SW 1271 (cell line): ENCODE measurements at regions not wholly inside any gene's neighbourhood (a gene's known extent, or its start where the extent isn't known, plus 50 kb on each side); places are given as distances from the start of the nearest gene placed in this dataset.

ENCODE experiments used
- DNase-seq, 2 experiments: peaks; one replicate each; lab custom pipeline; 2025; lab: John Stamatoyannopoulos, UW

DNA sequence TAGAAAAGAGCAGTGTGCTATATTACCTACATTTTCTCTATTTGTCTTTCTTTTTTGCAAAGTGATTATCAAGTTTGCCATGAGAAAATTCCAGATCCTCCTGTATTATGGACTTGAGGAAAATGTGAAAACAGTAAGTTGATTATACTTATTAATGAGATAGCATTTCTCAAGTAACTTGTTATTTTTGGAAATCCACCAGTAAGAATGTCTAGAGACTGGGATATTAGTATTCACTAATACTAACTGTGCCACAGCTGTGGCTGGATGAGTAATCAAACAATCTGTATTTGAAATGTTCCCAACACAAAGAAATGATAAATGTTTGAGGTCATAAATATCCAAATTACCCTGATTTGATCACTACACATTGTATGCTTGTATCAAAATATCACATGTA is 147.0 kb upstream of the CTSO start:
- DNase-seq: no peak

DNA sequence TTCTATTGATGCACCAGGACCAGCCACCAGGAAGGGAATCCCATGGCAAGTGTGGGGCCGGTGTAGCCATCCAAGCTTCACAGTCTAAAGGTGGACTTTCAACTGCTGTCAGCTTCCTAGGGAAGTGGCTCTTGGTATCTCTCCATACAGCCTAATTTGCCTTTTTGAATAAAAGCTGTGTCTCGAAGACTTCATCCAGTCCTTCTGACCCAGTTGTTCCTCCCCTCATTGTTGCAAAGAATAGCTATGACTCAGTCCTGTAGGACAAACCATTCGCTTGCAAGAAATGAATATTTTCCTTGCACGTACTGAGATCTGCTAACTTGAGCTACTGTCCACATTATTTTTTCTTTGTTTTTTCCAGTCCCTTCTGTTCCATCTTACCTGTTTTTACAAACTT is 145.1 kb upstream of the CTSO start:
- no peak for DNase-seq

DNA sequence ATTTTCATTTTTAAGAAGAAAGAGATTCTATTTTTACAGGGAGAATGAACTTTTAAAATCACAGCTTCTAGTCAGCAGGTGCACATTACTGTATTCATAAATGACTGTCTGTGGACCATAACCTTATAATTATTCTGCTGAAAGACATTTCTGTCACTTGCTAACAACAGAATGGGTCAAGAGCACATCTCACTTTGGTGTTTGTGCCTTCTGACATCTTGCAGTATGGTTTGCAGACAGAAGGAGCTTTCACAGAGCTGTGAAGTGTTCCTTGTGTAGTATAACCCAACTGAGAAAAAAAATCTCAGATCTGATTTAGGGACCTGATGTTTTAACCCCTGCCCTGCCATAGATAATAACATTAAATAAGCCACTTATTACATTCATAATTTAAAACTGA is 131.4 kb upstream of the CTSO start:
- DNase-seq: no peak

DNA sequence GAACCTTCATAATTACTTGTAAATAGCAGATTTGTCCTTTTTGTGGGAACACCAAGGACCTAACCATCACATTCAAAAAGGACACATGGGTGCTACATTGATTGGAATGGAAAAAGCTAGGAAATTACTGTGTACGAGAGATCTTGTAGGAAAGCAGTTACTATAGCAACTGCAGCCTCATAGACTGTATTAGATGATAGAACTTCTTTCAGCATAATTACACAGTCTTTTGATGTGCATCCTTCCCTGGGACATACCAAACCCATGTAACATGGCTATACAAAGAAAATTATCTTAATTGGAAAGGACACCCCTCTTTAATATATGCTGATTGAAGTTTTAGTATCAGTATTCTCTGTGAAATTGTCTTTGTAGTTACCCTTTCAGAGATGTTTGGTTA is 130.7 kb upstream of the CTSO start:
- no peak for DNase-seq

DNA sequence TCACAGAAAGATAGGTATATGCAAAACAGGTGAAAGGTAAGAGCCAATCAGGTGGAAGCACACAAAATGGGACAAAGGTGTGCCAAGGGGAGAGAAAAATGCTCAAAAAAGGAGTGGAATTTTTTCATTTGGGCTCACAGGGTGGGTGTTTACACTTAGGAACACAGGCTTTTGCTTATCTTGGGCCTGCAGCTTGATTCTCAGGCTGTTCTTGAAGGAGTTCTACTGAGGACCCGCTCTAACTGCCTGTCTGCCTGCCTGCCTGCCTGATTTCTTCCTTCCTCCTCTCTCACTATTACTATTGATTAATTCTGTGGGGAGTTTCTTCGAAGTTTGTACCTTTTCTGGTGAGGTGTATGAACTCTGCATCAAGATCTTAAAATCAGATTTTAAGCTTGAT is 120.3 kb upstream of the CTSO start:
- DNase-seq: no peak

DNA sequence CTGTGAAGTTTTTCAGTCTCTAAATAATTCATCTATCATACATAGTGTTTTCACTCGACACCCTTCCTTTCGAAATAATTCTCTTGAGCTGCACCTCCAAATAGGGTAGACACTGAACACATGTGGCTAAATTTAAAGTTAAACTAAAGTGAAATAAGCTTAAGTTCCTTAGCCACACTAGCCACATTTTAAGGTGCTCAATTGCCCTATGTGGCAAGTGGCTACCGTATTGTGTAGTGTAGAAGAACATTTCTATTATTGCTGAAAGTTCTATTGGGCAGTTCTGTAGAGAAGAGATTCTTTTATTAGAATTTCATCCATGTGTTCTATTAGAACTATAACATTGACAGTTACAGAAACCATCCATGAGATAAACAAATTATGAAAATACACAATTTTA is 107.0 kb upstream of the CTSO start:
- DNase-seq: no peak

DNA sequence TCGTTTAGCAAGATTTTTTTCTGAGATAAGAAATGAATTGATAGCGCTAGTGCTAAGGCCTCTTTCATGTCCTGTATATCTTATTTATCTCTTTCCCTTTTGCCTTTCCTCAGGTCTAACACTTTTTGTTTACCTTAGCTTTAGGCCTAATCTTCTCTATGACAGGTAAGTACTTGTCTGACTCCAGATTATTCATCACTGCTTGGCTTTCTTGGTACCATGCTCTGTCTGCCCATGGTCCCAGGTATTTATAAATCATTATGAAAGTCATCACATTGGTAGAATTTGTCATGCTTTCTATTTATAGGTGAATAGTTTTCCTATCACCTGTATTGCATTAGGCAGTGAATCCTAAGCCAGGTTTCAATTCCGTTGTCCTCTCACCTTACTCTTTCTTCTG is 99.5 kb upstream of the CTSO start:
- DNase-seq: no peak

DNA sequence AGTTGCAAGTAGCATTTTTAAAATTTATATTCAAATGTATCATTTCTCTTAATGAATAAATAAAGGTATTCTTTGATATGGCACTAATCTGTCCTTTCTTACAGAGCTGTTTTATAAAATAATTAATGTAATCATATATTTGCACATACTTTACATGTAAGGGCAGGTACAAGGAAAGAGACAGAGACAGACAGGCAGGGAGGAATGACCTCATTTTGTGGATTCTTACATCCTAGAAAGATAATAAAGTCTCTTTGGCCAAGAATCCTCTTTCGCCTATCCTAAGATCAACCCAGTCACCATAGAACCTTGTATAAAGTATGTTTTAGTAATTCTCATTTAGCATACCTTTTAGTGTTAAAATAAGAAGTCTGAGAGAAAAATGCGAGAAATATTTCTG is 98.5 kb upstream of the CTSO start:
- DNase-seq: no peak

DNA sequence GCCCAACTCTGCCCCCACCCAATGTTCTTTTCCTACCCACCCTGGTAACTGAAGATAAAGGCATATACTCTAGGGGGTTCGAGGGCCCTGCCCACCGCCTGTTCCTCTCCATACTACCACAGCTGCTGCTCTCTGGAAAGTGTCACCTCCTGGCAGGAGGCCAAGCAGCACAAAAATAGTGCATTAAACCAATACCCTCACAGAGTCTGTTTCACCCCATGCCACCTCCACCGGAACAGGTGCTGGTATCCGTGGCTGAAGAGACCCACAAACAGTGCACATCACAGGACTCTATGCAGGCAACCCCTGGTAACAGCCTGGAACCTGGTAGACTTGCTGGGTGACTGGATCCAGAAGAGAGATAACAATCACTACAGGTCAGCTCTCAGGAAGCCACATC is 85.1 kb upstream of the CTSO start:
- DNase-seq: no peak

DNA sequence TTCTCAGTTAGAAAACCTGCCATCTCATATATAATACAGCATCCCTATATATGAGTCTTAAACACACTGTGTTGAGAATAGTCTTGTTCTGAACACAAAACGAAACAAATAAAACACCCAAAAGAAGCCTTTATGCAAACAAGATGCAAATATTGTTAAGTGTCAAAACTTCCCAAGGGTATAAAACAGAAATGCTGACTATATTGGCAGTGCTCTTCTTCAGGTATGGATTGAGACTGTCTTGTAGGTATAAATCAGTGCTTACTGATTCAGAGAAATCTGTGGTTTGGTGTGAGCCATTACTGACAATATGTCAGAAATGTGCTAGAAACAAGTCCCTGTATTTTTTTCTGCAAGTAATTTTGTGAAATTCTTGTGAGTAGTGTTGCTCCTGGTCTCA is 82.8 kb upstream of the CTSO start:
- no peak for DNase-seq

DNA sequence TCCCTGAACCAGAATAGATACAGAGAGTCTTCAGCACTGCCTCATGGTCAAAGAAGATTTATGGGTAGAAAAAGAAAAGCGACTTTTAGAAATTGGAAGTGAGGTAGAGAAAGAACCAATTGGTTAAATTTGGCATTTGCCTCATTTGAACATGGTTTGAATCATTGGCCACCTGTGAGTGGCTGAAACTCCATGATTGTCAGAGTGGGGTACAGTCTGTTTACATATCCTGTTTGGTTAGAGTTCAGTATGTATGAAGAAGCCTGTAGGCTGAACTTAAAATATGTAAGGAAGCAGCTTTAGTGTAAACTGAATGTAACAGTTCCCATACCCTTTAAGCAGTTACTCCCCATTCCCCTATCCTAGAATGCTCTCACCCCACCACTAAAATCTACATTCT is 76.0 kb upstream of the CTSO start:
- DNase-seq: no peak

DNA sequence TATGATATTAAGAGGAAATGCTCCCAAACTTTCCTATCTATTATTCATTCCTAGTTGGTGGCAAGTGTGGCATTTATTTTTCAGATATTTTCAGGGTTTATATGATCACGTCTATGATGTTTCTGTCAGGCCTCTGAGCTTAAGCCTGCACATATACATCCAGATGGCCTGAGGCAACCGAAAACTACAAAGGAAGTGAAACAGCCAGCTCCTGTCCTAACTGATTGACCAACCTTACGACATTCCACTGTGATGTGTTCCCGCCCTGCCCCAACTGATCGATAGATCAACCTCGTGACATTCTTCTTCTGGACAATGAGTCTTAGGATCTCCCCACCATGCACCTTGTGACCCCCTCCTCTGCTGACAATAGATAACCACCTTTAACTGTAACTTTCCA is 67.6 kb upstream of the CTSO start:
- no peak for DNase-seq

DNA sequence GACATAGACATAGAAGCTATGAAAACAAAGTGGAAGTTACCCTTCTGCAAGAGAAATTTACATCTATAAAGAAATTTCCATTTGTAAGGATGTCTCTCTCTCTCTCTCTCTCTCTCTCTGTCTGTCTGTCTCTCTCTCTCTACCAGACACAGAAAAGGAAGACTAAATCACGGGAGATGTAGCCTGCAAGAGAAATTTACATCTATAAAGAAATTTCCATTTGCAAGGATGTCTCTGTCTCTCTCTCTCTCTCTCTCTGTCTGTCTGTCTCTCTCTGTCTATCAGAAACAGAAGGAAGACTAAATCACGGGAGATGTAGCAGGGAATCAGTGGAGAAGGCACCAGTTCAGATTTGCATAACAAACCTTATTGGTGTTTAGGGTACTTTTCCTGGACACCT is 65.6 kb upstream of the CTSO start:
- no peak for DNase-seq

DNA sequence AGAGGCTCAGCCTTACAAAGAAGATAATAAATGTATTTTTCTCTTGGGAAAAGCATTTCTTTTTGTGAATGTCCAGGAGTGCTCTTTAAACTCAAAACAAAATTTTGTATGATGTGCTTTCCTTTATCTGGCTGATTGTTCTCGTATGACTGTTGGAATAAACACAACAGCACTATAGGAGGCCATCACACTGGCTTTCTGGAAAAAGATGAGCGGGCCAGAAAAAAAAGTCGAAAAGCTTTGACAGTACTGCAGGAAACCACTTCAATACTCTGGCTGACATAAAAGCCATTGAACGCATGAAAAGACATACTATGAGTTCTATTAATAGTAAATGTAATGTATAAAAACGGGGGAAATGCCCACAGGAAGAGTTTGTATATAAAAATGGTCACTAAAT is 64.7 kb upstream of the CTSO start:
- DNase-seq: no peak

DNA sequence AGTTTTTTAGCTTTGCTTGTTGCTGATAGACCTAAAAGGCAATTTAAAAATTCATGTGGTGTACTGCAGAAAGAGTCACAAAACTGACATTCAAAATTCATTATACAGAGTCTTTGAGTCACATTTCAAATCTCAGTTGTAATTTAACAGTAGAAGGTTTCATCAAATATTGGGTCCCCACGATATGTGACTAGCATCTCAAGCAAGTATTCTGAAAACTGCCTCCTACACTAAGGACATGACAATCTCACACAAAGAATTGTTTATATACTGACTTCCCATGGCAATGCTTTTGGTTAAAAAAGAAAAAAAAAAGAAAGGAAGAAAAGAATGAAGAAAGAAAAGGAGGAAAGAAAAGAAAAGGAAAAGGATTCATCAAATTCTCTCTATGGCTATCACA is 62.1 kb upstream of the CTSO start:
- no peak for DNase-seq

DNA sequence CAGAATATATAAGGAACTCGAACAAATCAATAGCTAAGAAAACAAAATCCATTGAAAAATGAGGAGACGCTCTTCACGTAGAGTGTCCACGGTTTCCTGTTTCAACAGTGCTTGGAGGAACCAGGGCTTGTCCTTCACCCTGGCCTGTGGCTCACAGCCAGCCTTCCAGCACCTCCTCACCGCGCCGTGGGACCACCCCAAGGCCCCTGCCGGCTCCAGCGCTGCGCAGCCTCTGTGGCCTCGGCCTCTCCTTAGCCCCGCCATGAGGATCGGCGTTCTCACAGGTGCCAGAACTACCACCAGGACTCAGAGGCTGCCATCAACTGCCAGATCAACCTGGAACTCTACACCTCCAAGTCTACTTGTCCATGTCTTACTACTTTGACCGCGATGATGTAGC is 52.5 kb upstream of the CTSO start:
- DNase-seq: no peak
